H1 (cell line): ENCODE measurements at regions not wholly inside any gene's neighbourhood (a gene's known extent, or its start where the extent isn't known, plus 50 kb on each side); places are given as distances from the start of the nearest gene placed in this dataset.
A peak's percentile ranks its signal among the peaks of the same experiment; 100 is the strongest.

ENCODE experiments used
- CHD2 ChIP-seq: IDR thresholded peaks from 2 replicates; pipeline ENCODE4 v1.6.1; 2012; ENCODE audit warnings: low read length, improper control_type of control experiment
- EZH2 ChIP-seq: fragments of 200-600 bp; sonication (generic); IDR thresholded peaks from 2 replicates; pipeline ENCODE4 v1.7.1; 2012; ENCODE audit warnings: low read depth, mild to moderate bottlenecking, moderate library complexity, low read length, inconsistent platforms; ENCODE audit not compliant: severe bottlenecking
- GTF2F1 ChIP-seq: IDR thresholded peaks from 2 replicates; pipeline ENCODE4 v1.6.1; 2012; ENCODE audit warnings: low read depth, low read length, improper control_type of control experiment, borderline replicate concordance
- MAFK ChIP-seq: IDR thresholded peaks from 2 replicates; pipeline ENCODE4 v1.6.1; 2012; ENCODE audit warnings: low read depth, mild to moderate bottlenecking, improper control_type of control experiment, low read length
- RAD21 ChIP-seq, 2 experiments: IDR thresholded peaks in 1 of 2; conservative IDR thresholded peaks in 1 of 2; 2 replicates each; pipeline ENCODE4 v1.6.1; 2011; ENCODE audit warnings: low read depth in 2 of 2, low read length in 2 of 2, improper control_type of control experiment in 1 of 2, inconsistent platforms in 1 of 2, mild to moderate bottlenecking in 1 of 2, moderate library complexity in 1 of 2
- SP2 ChIP-seq: IDR thresholded peaks from 2 replicates; pipeline ENCODE4 v1.6.1; 2012; ENCODE audit warnings: mild to moderate bottlenecking, low read length, inconsistent platforms
- TAF1 ChIP-seq: IDR thresholded peaks from 2 replicates; pipeline ENCODE4 v1.6.1; 2011; ENCODE audit warnings: mild to moderate bottlenecking, low read depth, low read length
- TF ChIP-seq, protein P1 (sequence below), 3 experiments: IDR thresholded peaks; 1 replicate in 2 of 3; 2 replicates in 1 of 3; pipeline versions ENCODE4 v1.5.1 to v1.6.1; 2011; ENCODE audit warnings: low read length in 3 of 3, mild to moderate bottlenecking in 3 of 3, inconsistent platforms in 2 of 3, low read depth in 1 of 3, moderate library complexity in 1 of 3; ENCODE audit not compliant: insufficient read depth in 1 of 3; ENCODE audit errors: control extremely low read depth in 1 of 3

DNA sequence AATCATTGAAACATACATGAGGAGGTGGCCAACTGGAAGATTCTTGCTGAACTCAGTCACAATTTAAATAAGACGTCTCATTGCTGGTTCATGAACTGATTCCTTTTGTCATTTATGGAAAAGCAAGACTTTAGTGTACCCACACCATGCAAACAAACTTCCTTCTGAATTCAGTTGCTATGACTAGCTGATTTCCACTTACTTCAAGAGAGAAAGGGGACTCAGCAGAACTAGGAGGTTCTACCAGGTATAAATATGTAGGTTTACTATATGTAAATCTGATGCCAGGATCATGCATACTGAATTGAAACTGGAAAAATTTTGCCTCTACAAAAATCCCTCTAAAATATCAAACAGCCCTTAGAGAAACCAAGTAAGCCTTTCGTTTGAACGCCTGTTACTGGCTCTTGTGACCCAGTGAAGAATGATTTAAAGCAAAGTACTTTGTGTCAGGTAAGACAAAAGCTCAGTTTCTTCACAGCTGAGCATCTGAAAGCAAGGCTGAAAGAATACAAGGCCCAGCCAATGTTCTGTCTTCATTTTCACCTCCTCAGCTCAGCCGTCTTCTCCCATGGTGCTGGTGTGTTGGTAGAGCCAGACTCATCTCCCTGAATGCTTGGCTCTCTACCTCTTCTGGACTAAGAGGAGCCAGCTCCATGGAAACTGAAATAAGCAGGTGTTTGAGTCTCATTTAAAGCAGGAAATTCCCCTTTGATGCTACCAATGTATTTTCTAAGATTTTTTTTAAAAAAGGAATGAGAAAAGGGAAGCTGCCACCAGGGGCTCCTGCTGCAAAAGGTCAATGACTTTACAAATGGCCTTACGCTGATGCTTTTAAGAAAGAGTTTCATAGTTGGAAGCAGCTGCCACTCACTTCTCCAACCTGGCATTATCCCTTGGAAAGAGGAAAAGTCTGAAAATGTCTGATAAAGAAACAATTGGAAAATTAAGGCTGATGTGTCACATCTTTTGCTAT lies 301.6 kb downstream of the EFHB start:
- TF ChIP-seq EZH2 (no peak), CHD2 (no peak), MAFK (no peak), TAF1 (no peak), RAD21 (IDR thresholded peaks at IDR 0.05 in 1 of 2, conservative IDR thresholded peaks at IDR 0.05 in 1 of 2; ENCODE audit: low read depth in 2 of 2, low read length in 2 of 2) (0 out of 4 replicates have a peak, but pooled peaks of 1 of the 2 experiments have one; percentile 2), GTF2F1 (no peak), SP2 (no peak)
- TF ChIP-seq, protein P1, sequence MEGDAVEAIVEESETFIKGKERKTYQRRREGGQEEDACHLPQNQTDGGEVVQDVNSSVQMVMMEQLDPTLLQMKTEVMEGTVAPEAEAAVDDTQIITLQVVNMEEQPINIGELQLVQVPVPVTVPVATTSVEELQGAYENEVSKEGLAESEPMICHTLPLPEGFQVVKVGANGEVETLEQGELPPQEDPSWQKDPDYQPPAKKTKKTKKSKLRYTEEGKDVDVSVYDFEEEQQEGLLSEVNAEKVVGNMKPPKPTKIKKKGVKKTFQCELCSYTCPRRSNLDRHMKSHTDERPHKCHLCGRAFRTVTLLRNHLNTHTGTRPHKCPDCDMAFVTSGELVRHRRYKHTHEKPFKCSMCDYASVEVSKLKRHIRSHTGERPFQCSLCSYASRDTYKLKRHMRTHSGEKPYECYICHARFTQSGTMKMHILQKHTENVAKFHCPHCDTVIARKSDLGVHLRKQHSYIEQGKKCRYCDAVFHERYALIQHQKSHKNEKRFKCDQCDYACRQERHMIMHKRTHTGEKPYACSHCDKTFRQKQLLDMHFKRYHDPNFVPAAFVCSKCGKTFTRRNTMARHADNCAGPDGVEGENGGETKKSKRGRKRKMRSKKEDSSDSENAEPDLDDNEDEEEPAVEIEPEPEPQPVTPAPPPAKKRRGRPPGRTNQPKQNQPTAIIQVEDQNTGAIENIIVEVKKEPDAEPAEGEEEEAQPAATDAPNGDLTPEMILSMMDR (IDR thresholded peaks at IDR 0.05; ENCODE audit: control extremely low read depth in 1 of 3, insufficient read depth in 1 of 3, low read depth in 1 of 3, low read length in 3 of 3) = no peak
